WTC11 (cell line): ENCODE measurements at regions not wholly inside any gene's neighbourhood (a gene's known extent, or its start where the extent isn't known, plus 50 kb on each side); places are given as distances from the start of the nearest gene placed in this dataset.

Experiments
- ATAC-seq: fragments of 200-7000 bp; cut with Tn5 transposase; 2 replicates; pipeline ENCODE4 v1.10.0; 2021; ENCODE audit warnings: mild to moderate bottlenecking, moderate library complexity
- CTCF ChIA-PET: fragments of 300-600 bp; sonication (Branson Sonifier 250); formaldehyde crosslinking; loops from one replicate; lab custom pipeline; 2021; ENCODE audit warnings: antibody characterized with exemption; lab: Charles Lee
- POLR2A ChIA-PET: fragments of 350-600 bp; sonication (Branson Sonifier 250); formaldehyde crosslinking; loops from one replicate; lab custom pipeline; 2021; ENCODE audit warnings: antibody characterized with exemption; lab: Charles Lee
- DNase-seq: peaks from one replicate; pipeline ENCODE4 v3.0.0; 2021; ENCODE audit warnings: low spot score
- H3K27ac Mint-ChIP-seq: 2 replicates; pipeline ENCODE4 v1.8.0; 2021; ENCODE audit warnings: mixed read lengths
- H3K27me3 Mint-ChIP-seq: 2 replicates; pipeline ENCODE4 v1.8.0; 2021; ENCODE audit warnings: low read depth, mild to moderate bottlenecking, moderate library complexity, mixed read lengths
- H3K36me3 Mint-ChIP-seq: 2 replicates; pipeline ENCODE4 v1.8.0; 2021; ENCODE audit warnings: mixed read lengths
- H3K4me1 Mint-ChIP-seq: 2 replicates; pipeline ENCODE4 v1.8.0; 2022; ENCODE audit warnings: mixed read lengths
- H3K4me3 Mint-ChIP-seq: 2 replicates; pipeline ENCODE4 v1.8.0; 2021; ENCODE audit warnings: mild to moderate bottlenecking, moderate library complexity, mixed read lengths
- H3K9me3 Mint-ChIP-seq: 2 replicates; pipeline ENCODE4 v1.8.0; 2021; ENCODE audit warnings: mixed read lengths
- CDX4 ChIP-seq: fragments of 250-450 bp; sonication (Bioruptor Pico); IDR thresholded peaks from 2 replicates; pipeline ENCODE4 v1.9.0; 2021; ENCODE audit warnings: moderate library complexity, mild to moderate bottlenecking, inconsistent platforms, borderline replicate concordance
- CREB1 ChIP-seq: sonication (generic); formaldehyde crosslinking; IDR thresholded peaks from 2 replicates; pipeline ENCODE4 v1.8.0; 2023; ENCODE audit warnings: mild to moderate bottlenecking, missing genetic modification reagents
- CREM ChIP-seq: sonication (generic); formaldehyde crosslinking; IDR thresholded peaks from 2 replicates; pipeline ENCODE4 v1.8.1; 2022; ENCODE audit warnings: mild to moderate bottlenecking, missing genetic modification reagents, moderate library complexity
- ELF4 ChIP-seq: sonication (generic); formaldehyde crosslinking; IDR thresholded peaks from 2 replicates; pipeline ENCODE4 v1.8.1; 2022; ENCODE audit warnings: low read depth, mild to moderate bottlenecking, moderate library complexity, missing genetic modification reagents
- EMX1 ChIP-seq: fragments of 250-450 bp; sonication (Bioruptor Pico); IDR thresholded peaks from 2 replicates; pipeline ENCODE4 v1.8.0; 2021; ENCODE audit warnings: mild to moderate bottlenecking
- ESRRA ChIP-seq: sonication (generic); formaldehyde crosslinking; IDR thresholded peaks from 2 replicates; pipeline ENCODE4 v1.8.1; 2022; ENCODE audit warnings: mild to moderate bottlenecking, missing genetic modification reagents, borderline replicate concordance
- FOXK1 ChIP-seq: sonication (generic); formaldehyde crosslinking; IDR thresholded peaks from 2 replicates; pipeline ENCODE4 v1.8.0; 2022; ENCODE audit warnings: mild to moderate bottlenecking, moderate library complexity, missing genetic modification reagents
- MLX ChIP-seq: sonication (generic); formaldehyde crosslinking; IDR thresholded peaks from 2 replicates; pipeline ENCODE4 v1.8.1; 2023; ENCODE audit warnings: mild to moderate bottlenecking, missing genetic modification reagents, moderate library complexity
- MXD4 ChIP-seq: fragments of 250-450 bp; sonication (Bioruptor Pico); IDR thresholded peaks from 2 replicates; pipeline ENCODE4 v1.8.0; 2021; ENCODE audit warnings: mild to moderate bottlenecking, moderate library complexity, borderline replicate concordance
- MYBL2 ChIP-seq: sonication (generic); formaldehyde crosslinking; IDR thresholded peaks from 2 replicates; pipeline ENCODE4 v1.8.1; 2023; ENCODE audit warnings: mild to moderate bottlenecking, moderate library complexity, missing genetic modification reagents
- NFATC4 ChIP-seq: fragments of 250-450 bp; sonication (Bioruptor Pico); IDR thresholded peaks from 2 replicates; pipeline ENCODE4 v1.9.0; 2021; ENCODE audit warnings: mild to moderate bottlenecking
- NFYB ChIP-seq: sonication (generic); formaldehyde crosslinking; conservative IDR thresholded peaks from 2 replicates; pipeline ENCODE4 v1.8.0; 2022; ENCODE audit warnings: low read depth, missing genetic modification reagents
- SOX15 ChIP-seq: fragments of 250-450 bp; sonication (Bioruptor Pico); IDR thresholded peaks from 2 replicates; pipeline ENCODE4 v1.9.0; 2021; ENCODE audit warnings: mild to moderate bottlenecking
- SP1 ChIP-seq: sonication (generic); formaldehyde crosslinking; conservative IDR thresholded peaks from 2 replicates; pipeline ENCODE4 v1.8.1; 2022; ENCODE audit warnings: missing genetic modification reagents
- TCF7 ChIP-seq: sonication (generic); formaldehyde crosslinking; IDR thresholded peaks from 2 replicates; pipeline ENCODE4 v1.8.0; 2022; ENCODE audit warnings: mild to moderate bottlenecking, low read depth, missing genetic modification reagents, moderate library complexity
- ZNF416 ChIP-seq: fragments of 250-450 bp; sonication (Bioruptor Pico); IDR thresholded peaks from 2 replicates; pipeline ENCODE4 v1.9.0; 2021; ENCODE audit warnings: mild to moderate bottlenecking, inconsistent platforms
- ZNF671 ChIP-seq: fragments of 250-450 bp; sonication (Bioruptor Pico); IDR thresholded peaks from 2 replicates; pipeline ENCODE4 v1.8.0; 2021; ENCODE audit warnings: mild to moderate bottlenecking
- TF ChIP-seq, protein P1 (sequence below): sonication (generic); formaldehyde crosslinking; IDR thresholded peaks from 2 replicates; pipeline ENCODE4 v1.8.1; 2022; ENCODE audit warnings: mild to moderate bottlenecking, missing genetic modification reagents, moderate library complexity, borderline replicate concordance
- TF ChIP-seq, protein P2 (sequence below): fragments of 200-600 bp; IDR thresholded peaks from 2 replicates; pipeline ENCODE4 v1.8.0; 2022; ENCODE audit warnings: antibody characterized with exemption
- TF ChIP-seq, protein P3 (sequence below): fragments of 250-450 bp; sonication (Bioruptor Pico); conservative IDR thresholded peaks from 2 replicates; pipeline ENCODE4 v1.9.0; 2021; ENCODE audit warnings: mild to moderate bottlenecking

GRCh38 chr6:168905451-168906090 is 348.1 kb downstream of the THBS2 start:
- no peak for ATAC-seq
- Mint-ChIP-seq H3K4me3 (no peak overlapping the region), H3K27me3 (no peaks in the 10 kb centered on the region; the same call in 1 of the 2 replicates), H3K36me3 (peaks cover 24% of the 10 kb centered on the region), H3K27ac (no peak overlapping the region), H3K4me1 (peaks cover 11% of the 10 kb centered on the region), H3K9me3 (peaks cover 39% of the 10 kb centered on the region)
- CTCF ChIA-PET: interaction anchor here (0.6 to 1.1 kb wide), 4 partner anchors 14 to 864 kb away, joined by 3 to 4 read pairs (median 3); no protein-coding TSS in a partner anchor
- no peak for DNase-seq
- POLR2A ChIA-PET: no interaction called here
- no peak for TF ChIP-seq CDX4 (CRISPR knock-in tag)
- TF ChIP-seq ZNF671 (CRISPR knock-in tag): no peak

DNA sequence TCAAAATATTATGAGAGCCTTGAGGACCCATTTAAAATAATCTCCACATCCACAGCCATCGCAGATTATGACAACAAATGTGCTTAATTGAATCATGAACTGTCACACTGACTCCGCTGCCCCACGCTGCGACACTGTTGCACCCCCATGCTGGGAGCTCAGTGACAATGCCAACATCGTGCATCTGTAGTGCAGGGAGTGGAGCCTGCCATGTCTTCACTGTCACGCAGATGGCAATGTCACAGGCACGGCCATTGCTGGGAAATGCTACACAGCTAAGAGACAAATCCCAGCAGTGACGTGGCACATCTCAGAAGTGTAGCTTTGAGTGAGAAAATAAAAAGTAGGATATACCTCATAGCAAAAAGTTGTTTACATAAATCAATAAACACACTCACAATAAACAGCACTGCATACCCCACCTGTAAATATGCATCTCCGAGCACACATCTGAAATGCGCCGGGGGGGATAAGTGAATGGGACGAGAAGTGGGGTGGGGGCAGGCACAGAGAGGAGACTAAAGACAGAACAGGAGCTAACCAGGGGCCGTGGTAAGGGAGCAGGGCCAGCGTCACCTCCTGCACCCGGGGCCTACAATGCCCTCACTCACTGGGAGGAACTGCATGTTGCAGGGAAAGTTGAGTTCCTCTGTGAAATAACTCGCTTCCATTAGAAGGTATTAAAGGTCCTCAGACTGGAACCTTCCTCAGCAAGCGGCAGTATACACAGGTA is 349.9 kb downstream of the THBS2 start:
- H3K27me3 Mint-ChIP-seq: no peaks in the 10 kb centered on the region; the same call in 1 of the 2 replicates
- no peak overlapping the region for H3K4me3 Mint-ChIP-seq
- peaks cover 9% of the 10 kb centered on the region for H3K36me3 Mint-ChIP-seq
- no peak for ATAC-seq
- ChIA-PET CTCF (no interaction called here), POLR2A (no interaction called here)
- peaks cover 24% of the 10 kb centered on the region for H3K9me3 Mint-ChIP-seq
- TF ChIP-seq, protein P1, sequence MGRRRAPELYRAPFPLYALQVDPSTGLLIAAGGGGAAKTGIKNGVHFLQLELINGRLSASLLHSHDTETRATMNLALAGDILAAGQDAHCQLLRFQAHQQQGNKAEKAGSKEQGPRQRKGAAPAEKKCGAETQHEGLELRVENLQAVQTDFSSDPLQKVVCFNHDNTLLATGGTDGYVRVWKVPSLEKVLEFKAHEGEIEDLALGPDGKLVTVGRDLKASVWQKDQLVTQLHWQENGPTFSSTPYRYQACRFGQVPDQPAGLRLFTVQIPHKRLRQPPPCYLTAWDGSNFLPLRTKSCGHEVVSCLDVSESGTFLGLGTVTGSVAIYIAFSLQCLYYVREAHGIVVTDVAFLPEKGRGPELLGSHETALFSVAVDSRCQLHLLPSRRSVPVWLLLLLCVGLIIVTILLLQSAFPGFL (CRISPR knock-in tag): no peak
- TF ChIP-seq CREB1 (no peak), NFATC4 (CRISPR knock-in tag) (no peak), SOX15 (CRISPR knock-in tag) (no peak), NFYB (no peak), MXD4 (CRISPR knock-in tag) (no peak), SP1 (CRISPR knock-in tag) (no peak), TCF7 (no peak), FOXK1 (no peak), EMX1 (CRISPR knock-in tag) (no peak), MLX (CRISPR knock-in tag) (no peak), CREM (CRISPR knock-in tag) (no peak), ZNF416 (CRISPR knock-in tag) (no peak), ESRRA (CRISPR knock-in tag) (no peak), MYBL2 (CRISPR knock-in tag) (no peak), ELF4 (CRISPR knock-in tag) (no peak)
- TF ChIP-seq, protein P2, sequence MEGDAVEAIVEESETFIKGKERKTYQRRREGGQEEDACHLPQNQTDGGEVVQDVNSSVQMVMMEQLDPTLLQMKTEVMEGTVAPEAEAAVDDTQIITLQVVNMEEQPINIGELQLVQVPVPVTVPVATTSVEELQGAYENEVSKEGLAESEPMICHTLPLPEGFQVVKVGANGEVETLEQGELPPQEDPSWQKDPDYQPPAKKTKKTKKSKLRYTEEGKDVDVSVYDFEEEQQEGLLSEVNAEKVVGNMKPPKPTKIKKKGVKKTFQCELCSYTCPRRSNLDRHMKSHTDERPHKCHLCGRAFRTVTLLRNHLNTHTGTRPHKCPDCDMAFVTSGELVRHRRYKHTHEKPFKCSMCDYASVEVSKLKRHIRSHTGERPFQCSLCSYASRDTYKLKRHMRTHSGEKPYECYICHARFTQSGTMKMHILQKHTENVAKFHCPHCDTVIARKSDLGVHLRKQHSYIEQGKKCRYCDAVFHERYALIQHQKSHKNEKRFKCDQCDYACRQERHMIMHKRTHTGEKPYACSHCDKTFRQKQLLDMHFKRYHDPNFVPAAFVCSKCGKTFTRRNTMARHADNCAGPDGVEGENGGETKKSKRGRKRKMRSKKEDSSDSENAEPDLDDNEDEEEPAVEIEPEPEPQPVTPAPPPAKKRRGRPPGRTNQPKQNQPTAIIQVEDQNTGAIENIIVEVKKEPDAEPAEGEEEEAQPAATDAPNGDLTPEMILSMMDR: no peak
- TF ChIP-seq, protein P3, sequence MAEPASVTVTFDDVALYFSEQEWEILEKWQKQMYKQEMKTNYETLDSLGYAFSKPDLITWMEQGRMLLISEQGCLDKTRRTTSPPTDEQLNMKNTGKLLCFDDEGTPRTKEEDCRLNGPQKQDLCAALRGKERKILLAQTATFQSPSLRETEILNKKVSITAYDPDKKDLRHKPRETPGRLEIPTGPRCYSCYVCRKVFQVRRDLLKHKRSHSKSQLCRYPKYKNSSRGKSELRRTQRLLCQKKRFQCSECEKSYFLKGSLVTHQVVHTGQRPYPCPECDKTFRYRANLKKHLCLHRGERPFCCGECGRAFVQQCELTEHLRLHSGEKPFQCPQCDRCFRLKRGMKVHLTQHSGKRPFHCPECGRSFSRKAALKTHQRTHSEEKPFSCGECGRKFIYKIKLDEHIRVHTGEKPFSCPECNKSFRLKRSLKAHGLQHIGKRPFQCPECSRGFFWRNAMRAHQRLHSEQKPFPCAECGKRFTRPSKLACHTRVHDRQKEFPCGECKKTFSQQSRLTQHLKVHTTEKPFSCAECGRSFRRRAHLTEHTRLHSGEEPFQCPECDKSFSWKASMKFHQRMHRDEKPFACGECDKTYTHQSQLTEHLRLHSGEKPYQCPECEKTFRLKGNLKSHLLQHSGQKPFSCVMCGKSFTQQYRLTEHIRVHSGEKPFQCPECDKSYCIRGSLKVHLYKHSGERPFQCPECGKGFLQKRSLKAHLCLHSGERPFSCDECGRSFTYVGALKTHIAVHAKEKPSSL: no peak
- TF ChIP-seq, all 79 proteins: peak for 0
- DNase-seq: no peak
- Mint-ChIP-seq H3K27ac (no peak overlapping the region), H3K4me1 (peaks cover 11% of the 10 kb centered on the region)
